GM19455 (cell line): ENCODE measurements at regions not wholly inside any gene's neighbourhood (a gene's known extent, or its start where the extent isn't known, plus 50 kb on each side); places are given as distances from the start of the nearest gene placed in this dataset.

Experiments
- ATAC-seq: cut with Tn5 transposase; IDR thresholded peaks from one replicate; pipeline ENCODE4 v1.9.1; 2021; ENCODE audit not compliant: unreplicated experiment

DNA sequence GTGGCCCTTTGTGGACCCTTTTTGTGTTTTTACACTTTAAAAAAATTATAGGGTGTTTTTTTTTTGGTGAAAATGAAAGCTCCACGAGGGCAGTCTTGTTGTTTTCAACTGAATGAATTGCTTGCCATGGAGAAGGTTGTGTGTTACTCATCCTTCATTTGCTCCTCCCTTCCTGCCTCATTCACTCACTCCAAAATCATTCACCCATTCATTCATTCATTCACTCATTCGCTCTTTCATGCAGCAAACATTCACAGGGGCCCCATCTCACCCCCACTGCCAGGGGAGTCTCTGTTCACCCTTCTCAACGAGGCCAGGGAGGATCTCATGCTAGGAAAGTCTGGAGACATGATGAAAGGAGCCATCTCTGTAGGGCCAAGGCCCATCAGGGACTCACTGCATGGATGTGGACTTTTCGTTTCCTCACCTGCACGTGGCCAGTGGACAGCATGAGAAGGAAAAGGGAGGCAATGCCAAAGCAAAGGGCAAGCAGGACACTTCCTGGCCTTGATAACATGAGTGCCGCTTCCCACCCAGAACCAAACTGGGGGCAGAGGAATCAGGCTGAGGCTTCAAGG, 62.8 kb upstream of the COL13A1 start:
- ATAC-seq: no peak

DNA sequence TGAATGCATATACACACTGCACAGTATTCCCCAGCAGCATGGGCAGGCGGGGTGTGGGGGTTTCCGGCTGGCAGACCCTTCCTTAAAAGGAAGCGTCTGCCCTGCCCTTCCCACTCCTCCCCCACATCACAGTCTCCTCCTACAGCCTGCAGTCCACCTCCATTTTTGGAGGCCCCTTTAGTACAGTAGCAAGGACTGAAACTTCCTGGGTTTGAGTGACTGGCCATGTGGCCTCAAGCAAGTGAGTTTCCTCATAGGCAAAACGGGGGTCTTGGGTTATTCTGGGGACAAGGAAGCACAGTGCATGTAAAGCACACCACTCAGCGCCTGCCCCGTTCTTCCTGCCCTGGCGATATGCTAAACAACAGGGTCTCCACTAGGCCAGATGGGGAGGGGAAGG, 62.1 kb upstream of the COL13A1 start:
- no peak for ATAC-seq

DNA sequence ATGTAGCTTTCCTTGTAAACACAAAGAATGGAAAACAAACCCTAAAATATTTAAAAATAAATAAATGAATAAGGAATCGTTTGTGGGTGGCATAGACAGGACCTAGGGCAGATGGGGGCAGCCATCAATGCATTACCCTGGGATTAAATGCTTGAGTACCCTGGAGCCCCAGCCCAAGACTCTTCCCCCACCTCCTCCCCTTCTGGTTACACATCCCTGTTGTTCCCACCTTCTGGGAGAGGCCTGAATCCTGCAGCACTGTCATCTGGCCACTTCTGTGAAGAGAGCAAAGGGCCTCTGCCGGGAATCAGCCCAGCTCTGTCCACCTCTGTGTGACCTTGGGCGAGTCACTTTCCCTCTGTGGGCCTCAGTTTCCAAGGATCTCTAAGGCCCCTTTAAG, 61.6 kb upstream of the COL13A1 start:
- ATAC-seq: no peak

DNA sequence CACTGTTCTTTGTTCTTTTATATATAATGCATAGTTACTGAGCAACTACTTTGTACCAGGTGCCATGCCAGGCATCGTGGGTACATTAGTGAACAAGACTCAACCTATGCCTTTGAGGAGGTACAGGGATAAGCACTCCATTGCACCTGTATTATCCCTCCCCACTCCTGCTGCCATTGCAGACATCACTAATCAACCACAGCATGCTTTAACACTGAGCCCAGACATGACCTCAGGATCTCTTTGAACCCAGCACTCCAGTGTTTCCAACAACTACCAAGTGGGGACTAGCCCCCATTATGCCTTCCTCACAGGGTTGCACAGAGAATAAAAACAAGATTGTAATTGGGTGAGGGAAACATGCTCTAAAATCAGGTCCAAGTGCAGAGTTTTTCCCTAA, 60.5 kb upstream of the COL13A1 start:
- ATAC-seq: no peak

DNA sequence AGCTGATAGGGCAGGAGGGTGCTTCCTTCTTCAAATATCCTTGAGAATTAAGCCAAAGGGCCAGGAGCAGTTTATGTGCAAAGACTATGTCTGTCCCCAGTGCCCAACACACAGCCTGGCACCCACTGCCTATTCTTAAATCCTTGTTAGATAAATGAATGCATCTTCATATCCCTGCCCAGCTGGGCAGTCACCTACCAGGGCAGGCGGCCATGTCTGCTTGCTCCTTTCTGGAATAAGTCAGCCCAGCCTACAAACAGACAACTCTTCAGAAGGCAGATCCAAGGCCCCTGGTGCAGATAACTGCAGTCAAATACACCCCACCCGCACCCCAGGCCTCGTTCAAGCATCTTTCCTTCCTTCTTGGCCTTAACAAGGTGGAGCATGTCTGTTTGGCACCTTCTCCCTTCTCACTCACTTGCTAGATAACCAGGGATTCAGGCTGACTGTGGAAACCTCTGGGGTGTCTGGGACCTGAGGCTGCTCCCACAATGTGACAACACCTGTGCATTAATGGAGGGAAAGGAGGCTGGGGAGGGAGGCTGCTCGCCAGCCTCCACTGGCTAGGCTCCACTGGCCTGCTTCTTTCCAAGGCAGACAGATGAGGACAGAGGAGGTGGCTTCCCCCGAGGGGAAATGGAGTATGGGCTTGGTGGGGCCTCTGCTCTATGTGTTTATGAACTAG, 59.9 kb upstream of the COL13A1 start:
- ATAC-seq: no peak

DNA sequence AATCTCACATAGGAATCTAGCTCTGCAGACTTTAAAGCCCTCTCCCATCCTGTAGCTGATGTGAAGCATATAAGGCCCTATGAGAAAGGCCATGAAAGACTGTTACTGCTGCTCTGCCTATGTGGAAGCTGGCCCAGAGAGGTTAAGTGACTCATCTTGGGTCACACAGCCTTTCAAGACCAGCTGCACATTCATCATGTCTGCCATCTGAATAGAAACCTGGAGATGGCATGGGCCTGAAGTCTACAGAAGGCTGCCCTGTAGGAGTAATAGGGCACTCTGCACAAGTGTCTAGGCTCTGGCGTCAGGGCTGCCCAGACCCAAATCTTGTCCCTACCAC, 59.4 kb upstream of the COL13A1 start:
- no peak for ATAC-seq

DNA sequence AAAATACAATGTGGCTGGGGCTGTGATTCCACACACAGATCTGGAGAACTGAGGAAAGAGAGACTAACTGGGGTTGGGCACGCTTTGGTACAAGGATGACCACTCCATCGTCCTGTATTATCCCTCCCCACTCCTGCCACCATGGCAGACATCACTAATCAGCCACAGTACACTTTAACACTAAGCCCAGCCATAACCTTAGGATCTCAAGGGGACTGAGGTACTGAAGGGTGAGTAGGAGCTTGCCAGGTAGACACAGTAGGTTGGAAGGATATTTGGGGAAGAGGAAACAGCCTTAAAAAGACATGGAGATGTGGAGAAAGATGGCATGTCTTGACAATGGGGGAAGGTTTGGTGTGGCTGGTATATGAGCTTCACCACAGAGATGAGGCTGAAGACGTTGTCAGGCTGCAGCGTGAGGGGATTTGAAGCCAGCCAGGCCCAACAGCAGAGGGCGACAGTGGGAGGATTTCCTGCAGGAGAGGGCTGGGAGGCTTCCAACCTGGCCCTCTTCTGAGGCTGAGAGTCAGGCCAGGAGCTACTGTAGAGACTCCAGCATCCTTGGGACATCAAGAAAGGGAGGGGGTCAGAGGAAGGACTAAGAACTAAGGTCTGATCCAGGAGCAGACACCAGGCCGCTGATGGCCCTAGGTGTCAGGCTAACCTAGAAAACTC, 58.6 kb upstream of the COL13A1 start:
- no peak for ATAC-seq

DNA sequence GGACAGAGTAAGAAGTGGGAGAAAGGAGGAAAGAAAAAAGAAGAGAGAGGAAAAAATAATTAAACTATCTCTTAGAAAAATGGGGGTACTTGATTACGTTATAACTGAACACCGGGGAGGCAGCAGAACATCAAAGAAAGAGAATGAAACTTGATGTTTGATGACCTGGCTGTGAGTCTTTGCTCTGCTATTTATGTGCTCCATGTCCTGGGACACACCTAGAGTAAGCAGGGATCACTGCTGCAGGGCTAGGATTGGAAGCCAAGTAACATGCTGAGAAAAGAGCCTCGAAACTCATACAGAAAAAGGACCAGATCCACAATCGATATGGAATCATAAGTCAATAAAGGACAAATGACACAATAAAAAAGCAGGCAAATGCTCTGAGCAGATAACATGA, 56.7 kb upstream of the COL13A1 start:
- no peak for ATAC-seq

DNA sequence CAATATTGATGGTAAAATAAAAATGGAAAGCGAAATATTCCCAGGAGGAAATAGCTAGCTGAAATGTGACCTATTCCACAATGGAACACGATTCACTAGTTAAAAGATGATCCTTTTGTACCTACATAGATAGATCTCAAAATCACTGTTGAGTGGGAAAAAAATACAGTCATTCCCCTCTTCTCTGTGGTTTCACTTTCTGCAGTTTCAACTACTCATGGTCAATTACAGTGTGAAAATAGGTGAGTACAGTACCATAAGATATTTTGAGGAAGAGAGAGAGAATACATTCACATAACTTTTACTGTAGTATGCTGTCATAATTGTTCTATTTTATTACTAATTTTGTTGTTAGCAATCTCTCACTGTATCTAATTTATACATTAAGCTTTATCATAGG, 56.0 kb upstream of the COL13A1 start:
- ATAC-seq: peak; percentile 68

DNA sequence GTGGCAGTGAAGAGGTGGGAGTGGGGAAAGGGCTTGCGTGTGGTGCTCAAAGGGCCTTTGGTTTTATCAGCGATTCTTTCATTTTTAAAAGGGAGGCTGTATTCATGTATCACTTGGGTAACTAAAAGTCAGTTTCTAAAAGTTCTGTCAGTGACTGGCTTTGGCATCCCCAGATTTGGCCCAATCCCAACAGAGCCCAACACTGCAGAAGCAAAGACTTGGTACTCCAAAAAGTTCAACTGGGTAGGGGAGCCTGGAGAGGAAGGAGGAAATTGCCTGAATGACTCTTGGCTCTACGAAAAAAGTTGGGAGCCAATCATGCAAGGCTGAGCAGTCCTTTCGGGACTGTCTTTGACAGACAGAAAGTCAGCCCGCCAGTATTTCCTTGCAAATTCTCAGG, 54.5 kb upstream of the COL13A1 start:
- ATAC-seq: no peak

DNA sequence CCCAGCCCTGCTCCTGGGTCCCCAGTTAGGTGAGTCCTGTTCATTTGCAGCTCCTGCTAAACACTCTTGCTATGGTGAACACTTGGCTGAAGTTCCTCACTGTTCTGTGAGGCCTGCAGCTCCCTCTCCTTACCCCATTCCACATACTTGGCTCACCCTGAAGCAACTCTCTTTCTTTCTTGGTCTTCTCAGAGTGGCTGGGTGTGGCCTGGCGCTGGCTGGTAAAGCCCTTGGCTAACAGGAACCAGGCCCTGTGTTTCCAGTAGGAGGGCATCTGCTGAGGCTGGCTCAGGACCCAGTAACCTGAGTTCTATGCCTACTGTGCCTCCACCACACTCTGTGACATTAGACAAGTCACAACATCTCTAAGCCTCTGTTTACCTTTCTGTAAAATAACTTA, 53.1 kb upstream of the COL13A1 start:
- no peak for ATAC-seq

DNA sequence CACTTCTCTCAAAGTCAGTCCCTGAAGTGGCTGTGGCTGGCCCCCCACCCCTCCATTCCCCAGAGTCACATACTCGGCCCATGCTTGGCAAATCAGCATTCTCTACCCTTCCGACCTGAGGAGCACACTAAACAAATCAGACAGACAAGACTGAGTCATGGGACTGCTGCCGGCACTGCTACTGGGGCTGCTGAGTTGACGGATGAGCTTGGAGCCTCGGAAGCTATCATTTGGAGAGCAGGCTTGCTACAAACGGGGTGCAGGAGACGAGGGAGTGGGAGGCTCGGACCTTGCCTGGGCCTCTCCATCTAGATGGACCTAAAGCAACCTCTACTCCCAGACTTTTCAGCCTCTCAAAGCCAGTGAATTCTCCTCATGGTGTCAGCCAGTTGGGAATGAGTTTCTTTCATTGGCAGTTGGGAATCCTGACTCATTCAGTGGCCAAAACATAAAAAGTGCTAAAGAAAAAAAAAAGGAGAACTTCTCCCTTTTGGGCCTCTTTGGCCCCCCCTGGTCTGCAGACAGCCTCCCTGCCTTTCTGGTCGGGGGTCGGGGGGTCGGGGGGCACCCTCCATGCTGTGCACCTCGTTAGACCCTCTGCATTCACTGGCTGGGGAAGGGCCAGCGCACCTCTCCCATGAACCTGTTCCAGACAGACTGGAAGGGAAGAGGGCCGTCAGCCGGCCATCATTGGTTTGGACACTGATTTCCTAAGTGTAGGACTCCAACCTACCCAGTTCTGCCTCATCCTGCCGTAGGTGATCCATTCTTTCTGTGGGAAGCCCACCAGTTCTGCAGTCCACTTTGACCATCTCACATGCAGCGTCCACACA, 52.3 kb upstream of the COL13A1 start:
- ATAC-seq: no peak

DNA sequence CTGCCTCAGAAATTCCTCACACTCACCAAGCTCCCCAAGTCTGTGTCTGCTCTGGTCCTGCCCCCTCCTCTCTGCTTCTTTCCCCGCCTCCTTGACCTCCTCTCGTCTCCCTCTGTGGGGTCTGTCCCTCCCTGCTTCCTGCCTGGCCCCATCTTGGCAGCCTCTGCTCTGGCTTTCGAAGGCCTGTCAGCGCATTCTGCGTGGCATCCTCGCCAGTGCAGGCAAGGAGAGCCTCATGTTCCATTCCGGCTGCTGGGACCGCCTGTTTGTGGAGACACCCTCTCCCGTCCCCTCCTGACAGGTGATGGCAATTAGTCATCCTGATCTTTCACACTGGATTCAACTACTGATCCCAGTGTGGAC, 51.7 kb upstream of the COL13A1 start:
- ATAC-seq: no peak

DNA sequence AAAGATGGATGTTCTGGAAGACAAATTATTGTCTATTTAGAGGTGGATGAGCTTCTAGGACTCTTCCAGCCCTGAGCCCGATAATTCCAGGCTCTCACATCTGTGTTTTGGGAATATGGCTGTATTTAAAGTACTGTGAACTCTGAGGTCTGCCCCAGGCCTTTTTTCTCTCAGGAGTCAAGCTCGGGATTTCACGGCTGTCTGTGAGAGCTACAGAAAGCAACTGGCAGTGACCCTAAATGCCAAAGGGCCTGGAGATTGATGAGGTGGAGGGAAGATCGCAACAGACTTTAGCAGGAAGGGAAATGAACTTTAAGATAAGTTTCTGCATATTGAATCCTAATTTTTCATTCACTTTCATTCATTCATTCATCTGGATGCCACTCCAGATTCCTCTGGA, 51.0 kb upstream of the COL13A1 start:
- ATAC-seq: no peak

DNA sequence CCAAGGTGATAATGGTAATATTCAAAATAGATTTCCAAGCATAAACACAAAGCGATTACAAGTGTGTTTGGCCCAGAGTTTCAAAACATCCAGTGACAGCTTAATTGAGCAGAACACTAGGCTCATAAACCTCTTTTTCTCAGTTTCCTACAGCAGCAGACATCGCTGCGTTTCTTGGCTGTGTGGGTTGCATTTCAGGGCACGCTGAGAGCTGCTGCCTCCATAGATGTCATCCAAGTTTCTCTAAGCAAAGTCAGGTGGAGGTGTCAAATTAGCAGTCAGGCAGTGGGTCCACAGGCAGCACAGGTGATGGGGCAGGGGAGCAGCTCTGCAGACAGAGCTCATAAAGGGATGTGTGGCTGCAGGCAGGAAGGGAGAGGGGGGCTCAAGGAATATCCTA, 50.5 kb upstream of the COL13A1 start:
- ATAC-seq: no peak
